ENCODE measurements at regions not wholly inside any gene's neighbourhood (a gene's known extent, or its start where the extent isn't known, plus 50 kb on each side); places are given as distances from the start of the nearest gene placed in this dataset.
"Not testable (repeated sequence)": the region's sequence is repeated elsewhere in the genome, so short reads cannot be mapped to it uniquely, and the experiment has no call there.

GRCh38 chr4:128646893-128647292 is 162.6 kb upstream of the JADE1 start:
- DNase-seq, result not testable (repeated sequence)

GRCh38 chr4:128644693-128645654 is 164.5 kb upstream of the JADE1 start:
- DNase-seq, result not testable (repeated sequence)

GRCh38 chr4:128644107-128644506 is 165.4 kb upstream of the JADE1 start:
- not testable (repeated sequence) for DNase-seq

GRCh38 chr4:128641566-128641965 is 167.9 kb upstream of the JADE1 start:
- DNase-seq, result not testable (repeated sequence)

- no peak for DNase-seq
Observed at GRCh38 chr4:128639541-128640270, 169.8 kb upstream of the JADE1 start.

GRCh38 chr4:128636906-128637305 is 172.6 kb upstream of the JADE1 start:
- no peak for DNase-seq

GRCh38 chr4:128635955-128636560 is 173.4 kb upstream of the JADE1 start:
- no peak for DNase-seq

GRCh38 chr4:128635141-128635954 is 174.2 kb upstream of the JADE1 start:
- DNase-seq, result no peak

GRCh38 chr4:128633067-128633466 is 176.4 kb upstream of the JADE1 start:
- no peak for DNase-seq

- no peak for DNase-seq
Observed at GRCh38 chr4:128630871-128631270, 178.6 kb upstream of the JADE1 start.

GRCh38 chr4:128623508-128624215 is 185.8 kb upstream of the JADE1 start:
- no peak for DNase-seq

GRCh38 chr4:128620279-128620965 is 189.1 kb upstream of the JADE1 start:
- DNase-seq, result not testable (repeated sequence)

GRCh38 chr4:128615197-128615596 is 194.3 kb upstream of the JADE1 start:
- DNase-seq, result no peak

- DNase-seq, result no peak
Observed at GRCh38 chr4:128608006-128608405, 201.5 kb upstream of the JADE1 start.

- no peak for DNase-seq
Observed at GRCh38 chr4:128606173-128606572, 203.3 kb upstream of the JADE1 start.

- no peak for DNase-seq
Observed at GRCh38 chr4:128604840-128605239, 204.7 kb upstream of the JADE1 start.

- no peak for DNase-seq
Observed at GRCh38 chr4:128604204-128604603, 205.3 kb upstream of the JADE1 start.

- DNase-seq, result no peak
Observed at GRCh38 chr4:128603081-128603480, 206.4 kb upstream of the JADE1 start.

- DNase-seq, result no peak
Observed at GRCh38 chr4:128601991-128602695, 207.4 kb upstream of the JADE1 start.

Measured in activated CD4-positive, alpha-beta T cell treated with anti-CD3 and anti-CD28 coated beads, Interleukin-2, Interleukin-6, amounts not matched to agents 100 ng/mL and 50 ng/mL, durations not matched to agents 16 hours and 8 hours (primary cell).